DOHH2 (cell line): ENCODE measurements at regions not wholly inside any gene's neighbourhood (a gene's known extent, or its start where the extent isn't known, plus 50 kb on each side); places are given as distances from the start of the nearest gene placed in this dataset.
"Not testable (repeated sequence)": the region's sequence is repeated elsewhere in the genome, so short reads cannot be mapped to it uniquely, and the experiment has no call there.

Experiments used
- EZH2phosphoT487 ChIP-seq: fragments of 200-600 bp; sonication (generic); IDR thresholded peaks from 2 replicates; pipeline ENCODE4 v1.6.1; 2017; ENCODE audit warnings: borderline replicate concordance, mild to moderate bottlenecking, antibody characterized with exemption, low read length, moderate library complexity, mixed read lengths
- TF ChIP-seq, protein P1 (sequence below): fragments of 200-600 bp; sonication (generic); IDR thresholded peaks from one replicate; pipeline ENCODE4 v1.5.1; 2014; ENCODE audit warnings: antibody characterized with exemption, mild to moderate bottlenecking, low read depth, low read length; ENCODE audit not compliant: poor library complexity, severe bottlenecking

DNA sequence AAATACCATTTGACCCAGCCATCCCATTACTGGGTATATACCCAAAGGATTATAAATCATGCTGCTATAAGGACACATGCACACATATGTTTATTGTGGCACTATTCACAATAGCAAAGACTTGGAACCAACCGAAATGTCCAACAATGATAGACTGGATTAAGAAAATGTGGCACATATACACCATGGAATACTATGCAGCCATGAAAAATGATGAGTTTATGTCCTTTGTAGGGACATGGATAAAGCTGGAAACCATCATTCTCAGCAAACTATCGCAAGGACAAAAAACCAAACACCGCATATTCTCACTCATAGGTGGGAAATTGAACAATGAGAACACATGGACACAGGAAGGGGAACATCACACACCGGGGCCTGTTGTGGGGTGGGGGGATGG, 362.0 kb upstream of the GRM7 start:
- TF ChIP-seq, protein P1, sequence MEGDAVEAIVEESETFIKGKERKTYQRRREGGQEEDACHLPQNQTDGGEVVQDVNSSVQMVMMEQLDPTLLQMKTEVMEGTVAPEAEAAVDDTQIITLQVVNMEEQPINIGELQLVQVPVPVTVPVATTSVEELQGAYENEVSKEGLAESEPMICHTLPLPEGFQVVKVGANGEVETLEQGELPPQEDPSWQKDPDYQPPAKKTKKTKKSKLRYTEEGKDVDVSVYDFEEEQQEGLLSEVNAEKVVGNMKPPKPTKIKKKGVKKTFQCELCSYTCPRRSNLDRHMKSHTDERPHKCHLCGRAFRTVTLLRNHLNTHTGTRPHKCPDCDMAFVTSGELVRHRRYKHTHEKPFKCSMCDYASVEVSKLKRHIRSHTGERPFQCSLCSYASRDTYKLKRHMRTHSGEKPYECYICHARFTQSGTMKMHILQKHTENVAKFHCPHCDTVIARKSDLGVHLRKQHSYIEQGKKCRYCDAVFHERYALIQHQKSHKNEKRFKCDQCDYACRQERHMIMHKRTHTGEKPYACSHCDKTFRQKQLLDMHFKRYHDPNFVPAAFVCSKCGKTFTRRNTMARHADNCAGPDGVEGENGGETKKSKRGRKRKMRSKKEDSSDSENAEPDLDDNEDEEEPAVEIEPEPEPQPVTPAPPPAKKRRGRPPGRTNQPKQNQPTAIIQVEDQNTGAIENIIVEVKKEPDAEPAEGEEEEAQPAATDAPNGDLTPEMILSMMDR = not testable (repeated sequence)
- not testable (repeated sequence) for TF ChIP-seq EZH2phosphoT487
